Thyroid gland (tissue), 4 donors: ENCODE measurements at regions not wholly inside any gene's neighbourhood (a gene's known extent, or its start where the extent isn't known, plus 50 kb on each side); places are given as distances from the start of the nearest gene placed in this dataset.

Source experiments
- DNase-seq, 2 donors: peaks; one replicate each; pipeline ENCODE4 v3.0.0-alpha.2; 2019
- H3K27ac ChIP-seq, 3 donors: fragments of 200-600 bp; sonication (generic); 1 replicate in 2 of 3; 2 replicates in 1 of 3; pipeline ENCODE4 v1.5.1; 2016 to 2019; ENCODE audit warnings: mild to moderate bottlenecking in 1 of 3, moderate library complexity in 1 of 3
- H3K27me3 ChIP-seq: fragments of 200-600 bp; sonication (generic); one replicate; pipeline ENCODE4 v1.5.1; 2019
- H3K36me3 ChIP-seq, 2 donors: fragments of 200-600 bp; sonication (generic); one replicate each; pipeline ENCODE4 v1.5.1; 2016 to 2019
- H3K4me1 ChIP-seq, 2 donors: fragments of 200-600 bp; sonication (generic); one replicate each; pipeline ENCODE4 v1.5.1; 2017 to 2019
- H3K4me3 ChIP-seq, 3 donors: fragments of 200-600 bp; sonication (generic); replicated peaks in 1 of 3; 1 replicate in 2 of 3; 2 replicates in 1 of 3; pipeline ENCODE4 v1.5.1; 2016; ENCODE audit warnings: mild to moderate bottlenecking in 1 of 3
- H3K9me3 ChIP-seq: fragments of 200-600 bp; sonication (generic); one replicate; pipeline ENCODE4 v1.5.1; 2017
- POLR2A ChIP-seq, 2 donors: fragments of 450-650 bp; IDR thresholded peaks; one replicate each; pipeline ENCODE4 v1.6.1; 2017; ENCODE audit warnings: antibody characterized with exemption in 2 of 2, mild to moderate bottlenecking in 2 of 2, moderate library complexity in 1 of 2
- WGBS, 2 donors: methylation state at CpG; one replicate each; pipeline ENCODE4 v1.1.5; 2017; 5-methylcytosine and 5-hydroxymethylcytosine counted together
- intact Hi-C: fragments of 100-400 bp; cut with DNase I; formaldehyde crosslinking; loops from one replicate; pipeline ENCODE4 v1.15.1; 2023
- TF ChIP-seq, protein P1 (sequence below), 6 experiments: fragments of 200-600 bp in 3 of 6; fragments of 450-650 bp in 3 of 6; sonication (generic) in 3 of 6; IDR thresholded peaks; one replicate each; pipeline ENCODE4 v1.5.1; 2016 to 2019; ENCODE audit warnings: antibody characterized with exemption in 6 of 6, mild to moderate bottlenecking in 2 of 6, inconsistent platforms in 1 of 6, moderate library complexity in 1 of 6

DNA sequence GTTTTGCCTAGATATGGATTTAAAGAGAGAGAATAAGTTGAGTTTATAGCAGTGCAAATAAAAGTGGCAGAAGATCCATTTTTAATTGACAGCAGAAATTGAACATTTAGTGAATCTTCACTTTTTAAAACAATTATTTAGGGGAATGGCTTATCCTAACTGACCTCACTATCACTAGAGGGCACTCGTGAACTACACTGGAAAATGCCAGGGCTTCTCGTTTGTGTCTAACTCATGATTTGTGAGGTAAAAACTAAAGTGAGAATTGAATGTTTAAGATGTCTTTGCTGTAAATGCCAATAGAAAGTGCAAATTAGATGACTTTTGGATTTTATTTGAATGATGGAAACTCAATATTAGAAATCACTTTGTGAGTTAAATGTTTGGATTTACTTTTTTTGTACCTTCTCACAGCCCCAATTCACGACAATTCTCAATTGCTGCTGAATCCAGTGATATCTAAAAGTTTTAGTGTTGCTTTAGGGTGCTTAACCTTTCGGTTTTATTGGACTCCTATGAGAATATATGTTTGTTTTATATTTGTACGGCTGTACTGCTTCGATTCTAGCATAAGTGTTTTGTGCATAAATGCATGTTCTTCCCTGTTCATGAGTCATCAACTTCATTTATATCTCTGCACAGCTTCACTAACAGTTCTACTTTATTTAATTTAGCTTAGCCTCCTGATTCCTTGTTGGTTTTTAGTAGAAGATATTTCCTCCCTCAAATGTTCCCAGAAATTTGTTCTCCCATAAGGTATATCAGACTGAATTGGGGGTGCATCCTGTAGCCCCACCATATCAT is 462.1 kb downstream of the MFSD1 start:
- Histone ChIP-seq H3K27me3 (no peaks in the 10 kb centered on the region), H3K4me1 (no peaks in the 10 kb centered on the region), H3K36me3 (no peaks in the 10 kb centered on the region), H3K4me3 (no peak overlapping the region), H3K9me3 (no peaks in the 10 kb centered on the region), H3K27ac (no peak overlapping the region)
- WGBS, 2 donors, result 42 to 44% methylated on average over 6 of the region's 6 CpGs
- DNase-seq, result peak in 1 of 2 donors; percentile 27
- TF ChIP-seq, protein P1, sequence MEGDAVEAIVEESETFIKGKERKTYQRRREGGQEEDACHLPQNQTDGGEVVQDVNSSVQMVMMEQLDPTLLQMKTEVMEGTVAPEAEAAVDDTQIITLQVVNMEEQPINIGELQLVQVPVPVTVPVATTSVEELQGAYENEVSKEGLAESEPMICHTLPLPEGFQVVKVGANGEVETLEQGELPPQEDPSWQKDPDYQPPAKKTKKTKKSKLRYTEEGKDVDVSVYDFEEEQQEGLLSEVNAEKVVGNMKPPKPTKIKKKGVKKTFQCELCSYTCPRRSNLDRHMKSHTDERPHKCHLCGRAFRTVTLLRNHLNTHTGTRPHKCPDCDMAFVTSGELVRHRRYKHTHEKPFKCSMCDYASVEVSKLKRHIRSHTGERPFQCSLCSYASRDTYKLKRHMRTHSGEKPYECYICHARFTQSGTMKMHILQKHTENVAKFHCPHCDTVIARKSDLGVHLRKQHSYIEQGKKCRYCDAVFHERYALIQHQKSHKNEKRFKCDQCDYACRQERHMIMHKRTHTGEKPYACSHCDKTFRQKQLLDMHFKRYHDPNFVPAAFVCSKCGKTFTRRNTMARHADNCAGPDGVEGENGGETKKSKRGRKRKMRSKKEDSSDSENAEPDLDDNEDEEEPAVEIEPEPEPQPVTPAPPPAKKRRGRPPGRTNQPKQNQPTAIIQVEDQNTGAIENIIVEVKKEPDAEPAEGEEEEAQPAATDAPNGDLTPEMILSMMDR (IDR thresholded peaks at IDR 0.05), result peak in 5 of 6 experiments; percentile 21 to 65 (median 61)
- TF ChIP-seq POLR2A (IDR thresholded peaks at IDR 0.05), result no peak
- intact Hi-C loops, result no loop called here

DNA sequence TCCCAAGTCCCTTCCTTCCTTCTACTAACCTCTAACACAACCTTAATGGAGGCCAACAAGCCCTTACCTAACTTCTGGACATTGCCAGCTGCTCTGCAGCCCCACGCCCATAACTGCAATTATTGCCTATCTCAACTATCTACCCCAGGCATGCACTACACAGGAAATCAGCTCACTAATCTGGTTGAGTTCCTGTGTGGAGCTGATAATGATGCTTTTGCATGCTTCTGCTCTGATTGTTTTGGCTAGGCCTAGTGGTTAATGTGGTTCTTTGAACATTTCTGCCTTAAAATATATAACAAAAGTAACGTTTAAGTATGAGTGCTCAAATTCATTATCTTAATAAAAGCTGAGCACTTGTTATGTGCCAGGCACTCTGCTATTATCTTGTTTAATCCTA is 463.9 kb downstream of the MFSD1 start:
- DNase-seq, result no peak
- Histone ChIP-seq H3K4me3 (no peak overlapping the region), H3K27me3 (no peaks in the 10 kb centered on the region), H3K4me1 (no peaks in the 10 kb centered on the region), H3K27ac (no peak overlapping the region), H3K36me3 (no peaks in the 10 kb centered on the region), H3K9me3 (no peaks in the 10 kb centered on the region)
- WGBS, 2 donors, result 70 to 73% methylated on average over 2 of the region's 2 CpGs
- no peak for TF ChIP-seq POLR2A (IDR thresholded peaks at IDR 0.05)
- TF ChIP-seq, protein P1 (IDR thresholded peaks at IDR 0.05), result no peak
- intact Hi-C loops, result no loop called here

DNA sequence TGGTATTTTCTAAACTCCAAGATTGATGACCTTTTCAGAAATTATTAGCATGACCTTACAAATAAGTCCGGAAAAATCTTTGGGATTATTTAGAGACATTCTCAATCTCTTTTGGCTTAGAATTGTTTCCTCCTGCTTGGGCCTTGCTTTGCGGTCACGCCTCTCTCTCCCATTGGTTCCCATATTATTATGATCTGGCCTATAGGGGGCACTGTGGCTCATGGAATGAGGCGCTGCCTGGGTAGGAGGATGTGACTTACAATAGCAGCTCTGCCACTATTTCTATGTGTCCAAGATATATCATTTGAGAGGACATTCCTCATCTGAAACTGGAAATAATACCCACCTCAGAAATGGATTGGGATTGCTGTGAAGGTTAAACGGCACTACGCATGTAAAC is 464.9 kb downstream of the MFSD1 start:
- intact Hi-C loops, result no loop called here
- WGBS, 2 donors, result 63 to 65% methylated on average over 6 of the region's 6 CpGs

DNA sequence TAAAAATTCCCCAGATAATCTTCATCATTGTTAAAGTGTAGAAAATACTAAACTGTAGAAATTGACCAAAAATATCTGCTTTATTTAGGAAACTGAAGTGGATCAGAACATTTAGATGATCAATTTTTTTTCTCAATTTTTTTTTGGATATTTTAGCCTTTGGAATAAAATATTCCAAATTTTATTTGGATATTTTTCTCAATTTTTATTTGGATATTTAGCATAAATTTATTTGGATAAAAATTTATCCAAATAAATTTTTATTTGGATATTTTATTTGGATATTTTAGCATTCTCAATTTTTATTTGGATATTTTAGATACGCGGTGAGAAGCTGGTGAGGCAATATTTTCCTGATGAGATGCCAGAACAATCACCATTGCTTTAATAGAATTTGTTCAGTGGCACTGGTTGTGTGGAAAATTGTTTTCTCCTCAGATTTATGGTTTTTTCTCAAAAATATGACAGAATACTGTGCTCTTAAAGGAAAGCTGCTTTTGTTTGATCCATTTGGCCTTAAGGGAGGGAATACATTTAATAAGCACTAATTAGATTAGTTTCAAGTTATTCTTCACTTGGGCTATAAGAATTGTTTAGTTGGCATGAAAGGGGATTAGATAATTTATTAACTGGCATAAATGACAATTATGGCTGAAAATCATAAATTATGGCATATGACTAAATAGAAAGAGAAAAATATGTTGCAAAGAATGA is 470.1 kb downstream of the MFSD1 start:
- Histone ChIP-seq H3K4me1 (no peaks in the 10 kb centered on the region), H3K27ac (no peak overlapping the region), H3K27me3 (no peaks in the 10 kb centered on the region), H3K9me3 (no peaks in the 10 kb centered on the region), H3K36me3 (no peaks in the 10 kb centered on the region), H3K4me3 (no peak overlapping the region)
- no peak for DNase-seq
- TF ChIP-seq, protein P1 (IDR thresholded peaks at IDR 0.05), result no peak
- no peak for TF ChIP-seq POLR2A (IDR thresholded peaks at IDR 0.05)
- intact Hi-C loops, result no loop called here
- WGBS, 2 donors, result 89 to 91% methylated on average over 2 of the region's 2 CpGs

More for the DNA sequence above, 464.9 kb downstream of the MFSD1 start:
- H3K36me3 ChIP-seq, result no peaks in the 10 kb centered on the region
- no peaks in the 10 kb centered on the region for H3K4me1 ChIP-seq
- TF ChIP-seq POLR2A (IDR thresholded peaks at IDR 0.05), result no peak
- TF ChIP-seq, protein P1 (IDR thresholded peaks at IDR 0.05), result peak in 1 of 6 experiments; percentile 19
- H3K27ac ChIP-seq, result no peak overlapping the region
- no peak overlapping the region for H3K4me3 ChIP-seq
- H3K27me3 ChIP-seq, result no peaks in the 10 kb centered on the region
- peak in 1 of 2 donors; percentile 11 for DNase-seq
- H3K9me3 ChIP-seq, result no peaks in the 10 kb centered on the region

DNA sequence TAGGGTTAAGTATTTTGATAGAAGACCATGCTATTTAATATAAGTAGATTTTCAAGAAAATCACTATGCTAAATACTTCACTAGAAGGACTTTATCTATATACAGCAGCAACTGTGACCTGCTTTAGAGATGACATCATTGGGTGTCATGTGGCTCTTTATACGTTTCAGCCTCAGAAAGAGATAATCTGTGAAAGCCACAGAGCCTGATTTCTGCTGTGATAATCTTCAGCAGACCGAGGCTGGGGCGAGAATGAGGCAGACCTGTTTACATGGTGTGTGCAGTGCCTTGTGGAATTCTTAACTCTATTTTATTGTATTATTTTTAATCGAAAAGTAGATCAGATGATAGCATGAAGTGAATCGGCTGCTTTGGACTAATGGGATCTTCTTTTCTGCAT is 471.2 kb downstream of the MFSD1 start:
- WGBS, 2 donors, result 57 to 58% methylated on average over 5 of the region's 5 CpGs

More for the DNA sequence above, 471.2 kb downstream of the MFSD1 start:
- no peaks in the 10 kb centered on the region for H3K4me1 ChIP-seq
- no peak overlapping the region for H3K27ac ChIP-seq
- DNase-seq, result no peak
- H3K4me3 ChIP-seq, result no peak overlapping the region
- no peaks in the 10 kb centered on the region for H3K27me3 ChIP-seq
- no peaks in the 10 kb centered on the region for H3K9me3 ChIP-seq
- no peaks in the 10 kb centered on the region for H3K36me3 ChIP-seq
- intact Hi-C loops, result no loop called here
- TF ChIP-seq, protein P1 (IDR thresholded peaks at IDR 0.05), result no peak
- TF ChIP-seq POLR2A (IDR thresholded peaks at IDR 0.05), result no peak
